IPS-18a (cell line): ENCODE measurements at regions not wholly inside any gene's neighbourhood (a gene's known extent, or its start where the extent isn't known, plus 50 kb on each side); places are given as distances from the start of the nearest gene placed in this dataset.

ENCODE experiments used
- H3K27ac ChIP-seq: one replicate; pipeline ENCODE4 v1.5.1; 2013; ENCODE audit warnings: low read length
- H3K27me3 ChIP-seq: one replicate; pipeline ENCODE4 v1.6.1; 2013; ENCODE audit warnings: mild to moderate bottlenecking, low read length; ENCODE audit not compliant: control insufficient read depth, insufficient read depth
- H3K36me3 ChIP-seq: one replicate; pipeline ENCODE4 v1.6.1; 2013; ENCODE audit warnings: low read depth, low read length; ENCODE audit not compliant: control insufficient read depth
- H3K4me1 ChIP-seq: one replicate; pipeline ENCODE4 v1.6.1; 2013; ENCODE audit warnings: low read depth, low read length; ENCODE audit not compliant: control insufficient read depth
- H3K4me3 ChIP-seq: one replicate; pipeline ENCODE4 v1.5.1; 2013; ENCODE audit warnings: low read length
- H3K9ac ChIP-seq: one replicate; pipeline ENCODE4 v1.6.1; 2013; ENCODE audit warnings: mild to moderate bottlenecking, low read length, moderate library complexity
- H3K9me3 ChIP-seq: one replicate; pipeline ENCODE4 v1.6.1; 2013; ENCODE audit warnings: low read depth, low read length; ENCODE audit not compliant: control insufficient read depth

DNA sequence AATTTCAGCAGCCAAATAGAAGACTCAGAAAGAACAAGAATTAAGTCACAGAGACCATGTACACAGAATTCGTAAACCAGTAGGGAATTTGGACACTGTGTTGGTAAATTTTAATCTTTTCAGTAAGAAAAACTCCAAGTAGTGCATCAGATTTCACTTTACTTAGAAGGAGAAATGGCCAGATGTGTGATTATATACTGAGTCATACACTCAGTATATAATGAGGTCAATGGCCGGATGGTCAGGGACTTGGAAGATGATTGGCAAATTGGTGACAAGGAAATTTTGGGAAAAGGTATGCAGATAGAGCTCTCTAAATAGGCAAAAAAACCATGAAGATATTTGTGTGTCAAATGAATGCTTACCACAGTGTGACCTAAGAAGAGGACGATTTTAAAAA, 399.8 kb upstream of the LRRC7 start:
- Histone ChIP-seq H3K4me1 (no peaks in the 10 kb centered on the region), H3K27ac (no peak overlapping the region), H3K9me3 (peaks cover 9% of the 10 kb centered on the region), H3K9ac (no peak overlapping the region), H3K27me3 (no peaks in the 10 kb centered on the region), H3K36me3 (no peaks in the 10 kb centered on the region), H3K4me3 (no peak overlapping the region)

DNA sequence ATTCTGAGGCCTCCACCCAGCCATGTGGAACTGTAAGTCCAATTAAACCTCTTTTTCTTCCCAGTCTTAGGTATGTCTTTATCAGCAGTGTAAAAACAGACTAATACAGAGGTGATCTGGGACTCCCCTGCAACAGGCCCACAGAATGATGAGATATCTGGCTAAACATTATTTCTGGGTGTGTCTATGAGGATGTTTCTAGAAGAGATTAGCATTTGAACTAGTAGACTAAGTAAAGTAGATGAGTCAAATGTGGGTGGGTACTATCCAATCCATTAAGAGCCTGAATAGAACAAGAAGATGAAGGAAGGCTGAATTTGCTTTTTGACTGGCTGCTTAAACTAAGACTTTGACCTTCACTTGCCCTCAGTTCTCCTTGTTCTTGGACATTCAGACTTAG, 396.5 kb upstream of the LRRC7 start:
- H3K9ac ChIP-seq, result no peak overlapping the region

DNA sequence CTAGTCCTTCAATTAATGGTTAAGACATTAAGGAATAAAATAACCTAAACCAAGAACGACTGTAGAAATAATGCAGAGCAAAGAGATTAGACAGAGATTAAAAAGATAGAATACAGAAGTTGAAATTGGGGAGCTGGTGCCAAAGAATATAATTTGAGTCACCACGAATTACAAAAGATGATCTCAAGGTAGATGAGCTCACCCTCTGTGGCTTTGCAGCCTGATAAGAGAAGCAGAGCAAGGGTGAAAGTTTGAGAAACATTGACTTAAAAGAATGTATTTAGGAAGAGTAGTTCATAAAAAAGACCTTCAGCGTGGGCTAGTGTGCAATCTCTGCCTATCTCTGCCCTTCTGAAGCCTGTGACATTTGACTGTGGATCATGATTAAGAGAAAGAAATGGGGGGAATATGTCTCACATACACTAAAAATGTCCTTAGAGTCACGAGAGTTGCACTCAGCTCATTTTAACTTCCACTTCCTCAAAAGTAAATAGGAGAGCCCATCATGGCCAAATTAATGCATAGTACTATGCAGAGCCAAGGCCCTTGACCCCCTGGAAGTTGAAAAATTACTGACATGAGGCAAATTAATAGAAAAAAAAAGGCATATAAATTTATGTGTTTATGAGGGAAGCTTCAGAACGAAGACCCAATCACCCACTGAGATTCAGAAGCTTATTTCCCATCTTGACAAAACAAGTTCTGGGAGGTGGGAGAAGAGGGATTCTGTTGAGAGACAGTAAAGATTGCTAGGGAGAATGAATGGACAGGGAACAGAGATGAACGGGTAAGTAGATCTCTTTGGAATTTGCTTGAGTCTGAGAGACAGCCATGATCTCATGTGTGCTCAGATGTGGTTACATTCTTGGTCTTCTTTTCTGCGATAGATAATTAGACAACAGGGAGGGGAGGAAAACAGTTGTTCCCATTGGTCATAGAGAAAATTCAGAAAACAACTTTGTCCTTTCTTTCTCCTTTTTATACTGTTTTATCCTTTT, 395.4 kb upstream of the LRRC7 start:
- Histone ChIP-seq H3K27me3 (no peaks in the 10 kb centered on the region), H3K9ac (no peak overlapping the region), H3K36me3 (no peaks in the 10 kb centered on the region), H3K27ac (no peak overlapping the region), H3K4me3 (no peak overlapping the region), H3K4me1 (no peaks in the 10 kb centered on the region), H3K9me3 (peaks cover 9% of the 10 kb centered on the region)

More for the DNA sequence above, 396.5 kb upstream of the LRRC7 start:
- Histone ChIP-seq H3K27me3 (no peaks in the 10 kb centered on the region), H3K4me1 (no peaks in the 10 kb centered on the region), H3K9me3 (peaks cover 9% of the 10 kb centered on the region), H3K36me3 (no peaks in the 10 kb centered on the region), H3K27ac (no peak overlapping the region), H3K4me3 (no peak overlapping the region)

DNA sequence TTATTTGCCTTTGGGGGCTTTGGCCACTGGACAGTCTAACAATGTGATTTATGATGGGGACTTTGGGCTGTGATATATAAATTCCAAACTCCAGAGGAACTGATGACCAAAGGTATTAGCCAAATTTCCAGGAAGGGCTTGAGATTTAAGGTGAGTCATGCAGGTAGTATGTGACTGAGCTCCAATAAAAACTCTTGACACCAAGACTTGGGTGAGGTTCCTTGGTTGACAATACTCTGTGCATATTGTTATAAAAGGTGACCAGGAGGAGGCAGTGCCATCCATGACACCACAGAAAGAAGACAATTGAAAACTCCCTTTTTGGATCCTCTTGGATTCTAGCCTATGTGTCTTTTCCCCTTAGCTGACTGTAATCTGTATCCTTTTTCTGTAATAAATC, 392.7 kb upstream of the LRRC7 start:
- peaks cover 4% of the 10 kb centered on the region for H3K9me3 ChIP-seq
- H3K9ac ChIP-seq, result no peak overlapping the region
- no peaks in the 10 kb centered on the region for H3K36me3 ChIP-seq

DNA sequence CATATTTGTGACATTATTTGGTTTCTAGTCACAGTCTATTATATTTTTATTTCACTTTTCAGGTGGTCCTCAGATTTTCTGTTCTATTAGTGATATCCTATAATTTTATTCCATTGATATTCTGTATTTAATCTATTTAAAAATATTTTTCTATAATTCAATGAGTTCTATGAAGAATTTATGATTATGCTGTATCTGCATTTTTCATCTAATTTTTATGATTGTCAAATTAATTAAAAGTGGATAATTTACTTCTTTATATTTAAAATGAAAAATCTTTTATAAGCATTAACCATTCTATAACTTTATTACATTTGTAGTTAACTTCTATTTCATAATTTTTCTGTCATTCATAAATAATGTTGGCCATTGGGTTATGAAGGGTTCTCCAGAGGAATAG, 387.4 kb upstream of the LRRC7 start:
- no peaks in the 10 kb centered on the region for H3K4me1 ChIP-seq
- no peaks in the 10 kb centered on the region for H3K9me3 ChIP-seq
- no peak overlapping the region for H3K4me3 ChIP-seq
- no peaks in the 10 kb centered on the region for H3K27me3 ChIP-seq
- no peaks in the 10 kb centered on the region for H3K36me3 ChIP-seq
- H3K27ac ChIP-seq, result no peak overlapping the region
- no peak overlapping the region for H3K9ac ChIP-seq

More for the DNA sequence above, 392.7 kb upstream of the LRRC7 start:
- H3K4me3 ChIP-seq, result no peak overlapping the region
- H3K27me3 ChIP-seq, result no peaks in the 10 kb centered on the region
- no peaks in the 10 kb centered on the region for H3K4me1 ChIP-seq
- no peak overlapping the region for H3K27ac ChIP-seq

DNA sequence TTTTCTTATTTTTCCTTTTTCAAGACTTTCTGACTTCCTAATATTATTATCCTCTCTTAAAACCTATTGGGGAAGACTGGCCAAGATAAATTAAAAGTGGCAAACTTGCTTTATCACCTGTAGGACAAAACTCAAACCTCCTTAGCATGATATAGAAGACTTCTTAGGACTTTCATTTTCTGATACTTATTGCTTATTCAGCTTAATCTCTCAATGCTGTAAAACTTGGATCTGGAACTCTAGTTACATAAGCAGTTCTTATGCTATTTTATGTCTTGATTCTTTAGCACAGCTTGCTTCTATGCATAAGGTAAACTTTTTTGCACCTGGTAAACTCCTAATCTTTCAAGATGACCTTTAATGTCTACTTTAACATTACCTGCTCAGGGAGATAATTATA, 382.3 kb upstream of the LRRC7 start:
- Histone ChIP-seq H3K36me3 (no peaks in the 10 kb centered on the region), H3K27me3 (no peaks in the 10 kb centered on the region), H3K4me3 (no peak overlapping the region), H3K27ac (no peak overlapping the region), H3K9ac (no peak overlapping the region), H3K9me3 (no peaks in the 10 kb centered on the region), H3K4me1 (no peaks in the 10 kb centered on the region)

DNA sequence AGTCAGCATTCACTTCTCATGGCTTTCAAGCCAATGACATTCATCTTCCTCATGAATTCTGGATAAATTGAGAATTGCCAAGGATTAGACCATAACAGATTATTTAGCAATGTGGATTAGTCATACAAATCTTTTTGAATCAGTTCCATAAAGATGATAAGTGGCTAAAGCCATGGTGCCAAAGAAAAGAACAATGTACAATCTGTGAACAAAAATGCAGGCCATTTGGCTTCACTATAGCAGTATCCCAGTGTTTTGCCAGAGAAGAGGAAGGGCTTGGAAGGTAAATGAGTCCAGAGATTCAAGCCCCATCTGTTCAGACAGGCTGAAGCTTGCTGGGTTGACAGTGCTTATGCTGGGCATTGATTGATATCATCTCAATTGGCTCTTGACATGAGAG, 376.4 kb upstream of the LRRC7 start:
- no peak overlapping the region for H3K4me3 ChIP-seq
- H3K4me1 ChIP-seq, result no peaks in the 10 kb centered on the region
- H3K27me3 ChIP-seq, result no peaks in the 10 kb centered on the region
- H3K27ac ChIP-seq, result no peak overlapping the region
- H3K36me3 ChIP-seq, result no peaks in the 10 kb centered on the region
- H3K9me3 ChIP-seq, result no peaks in the 10 kb centered on the region
- H3K9ac ChIP-seq, result no peak overlapping the region

DNA sequence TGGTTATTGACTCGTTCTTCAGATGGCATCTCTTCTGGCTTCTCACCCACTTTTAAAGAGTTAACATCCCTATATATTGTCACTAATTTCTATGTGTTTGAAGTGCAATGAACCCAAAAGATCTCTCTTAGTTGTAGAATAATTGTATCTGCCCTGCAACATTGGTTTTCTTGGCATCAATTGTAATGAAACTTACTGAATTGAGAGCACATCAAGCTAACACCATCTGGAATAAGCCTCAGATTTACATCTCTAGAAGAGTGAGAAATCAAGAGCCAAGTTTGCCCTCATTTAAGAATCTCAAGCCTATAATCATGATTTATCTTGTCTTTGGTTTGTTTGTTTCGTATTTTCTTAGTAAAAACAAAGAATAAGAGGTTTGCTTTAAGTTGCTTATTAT, 372.6 kb upstream of the LRRC7 start:
- Histone ChIP-seq H3K27ac (no peak overlapping the region), H3K4me3 (no peak overlapping the region), H3K9ac (no peak overlapping the region), H3K36me3 (no peaks in the 10 kb centered on the region), H3K4me1 (peaks cover 8% of the 10 kb centered on the region), H3K27me3 (no peaks in the 10 kb centered on the region), H3K9me3 (no peaks in the 10 kb centered on the region)

DNA sequence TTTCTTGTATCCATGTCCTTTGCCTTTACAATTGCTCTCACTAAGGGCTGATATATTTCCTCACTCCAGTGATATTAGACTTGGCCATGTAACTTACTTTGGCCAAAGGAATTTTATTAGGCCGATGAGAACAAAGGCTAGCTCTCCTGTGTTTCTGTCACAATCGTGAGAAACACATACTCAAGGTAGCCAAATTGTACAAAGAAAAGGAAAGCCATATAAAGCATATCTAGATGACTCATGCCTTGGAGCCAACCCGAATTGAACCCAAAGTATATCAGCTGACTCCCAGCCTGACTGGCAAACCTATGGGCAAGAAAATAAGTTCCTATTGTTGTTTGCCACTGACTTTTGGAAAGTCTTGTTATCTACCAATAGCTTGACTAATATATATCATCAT, 371.7 kb upstream of the LRRC7 start:
- Histone ChIP-seq H3K4me1 (peaks cover 8% of the 10 kb centered on the region), H3K9ac (no peak overlapping the region), H3K27ac (no peak overlapping the region), H3K27me3 (no peaks in the 10 kb centered on the region), H3K4me3 (no peak overlapping the region), H3K9me3 (no peaks in the 10 kb centered on the region), H3K36me3 (no peaks in the 10 kb centered on the region)

DNA sequence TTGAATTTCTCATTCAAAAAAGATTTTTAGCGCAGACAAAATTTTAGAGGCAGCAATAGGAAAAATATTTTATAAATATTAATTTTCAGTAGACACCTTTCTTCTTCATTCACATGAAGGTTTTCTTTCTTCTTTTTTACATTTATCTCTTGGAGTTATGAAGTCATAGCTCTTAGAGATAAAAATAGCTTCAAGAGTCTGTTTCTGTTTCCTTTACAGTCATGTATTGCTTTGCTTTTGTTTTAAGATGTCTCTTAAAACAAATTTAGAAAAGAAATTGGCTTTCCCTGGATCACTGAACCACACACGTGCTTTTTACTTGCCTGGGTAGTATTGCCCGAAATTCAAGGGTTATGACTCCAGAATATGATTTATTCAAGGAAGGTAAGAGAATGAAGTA, 369.9 kb upstream of the LRRC7 start:
- Histone ChIP-seq H3K9me3 (no peaks in the 10 kb centered on the region), H3K27me3 (no peaks in the 10 kb centered on the region), H3K9ac (no peak overlapping the region), H3K4me3 (no peak overlapping the region), H3K27ac (no peak overlapping the region), H3K4me1 (peaks cover 8% of the 10 kb centered on the region), H3K36me3 (no peaks in the 10 kb centered on the region)

DNA sequence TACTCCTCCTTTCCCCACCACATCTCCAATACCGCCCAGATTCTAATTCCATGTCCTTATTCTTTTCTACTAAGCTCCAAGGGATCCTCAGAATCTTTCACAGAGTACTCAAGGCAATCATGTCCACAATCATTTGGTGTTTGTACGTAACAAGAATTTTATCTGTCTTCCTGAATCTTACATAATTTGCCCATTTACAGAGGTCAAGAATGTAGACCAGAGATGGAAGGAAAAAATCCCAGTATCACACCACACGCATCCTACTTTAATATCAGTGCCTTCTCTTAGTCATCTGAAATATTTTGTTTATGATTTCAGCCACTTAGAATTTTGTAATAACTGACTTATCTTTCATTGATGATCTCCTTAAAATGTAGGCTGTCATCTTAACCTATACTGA, 366.0 kb upstream of the LRRC7 start:
- Histone ChIP-seq H3K4me1 (peaks cover 8% of the 10 kb centered on the region), H3K9me3 (no peaks in the 10 kb centered on the region), H3K36me3 (no peaks in the 10 kb centered on the region), H3K9ac (no peak overlapping the region), H3K27ac (no peak overlapping the region), H3K4me3 (no peak overlapping the region), H3K27me3 (no peaks in the 10 kb centered on the region)

DNA sequence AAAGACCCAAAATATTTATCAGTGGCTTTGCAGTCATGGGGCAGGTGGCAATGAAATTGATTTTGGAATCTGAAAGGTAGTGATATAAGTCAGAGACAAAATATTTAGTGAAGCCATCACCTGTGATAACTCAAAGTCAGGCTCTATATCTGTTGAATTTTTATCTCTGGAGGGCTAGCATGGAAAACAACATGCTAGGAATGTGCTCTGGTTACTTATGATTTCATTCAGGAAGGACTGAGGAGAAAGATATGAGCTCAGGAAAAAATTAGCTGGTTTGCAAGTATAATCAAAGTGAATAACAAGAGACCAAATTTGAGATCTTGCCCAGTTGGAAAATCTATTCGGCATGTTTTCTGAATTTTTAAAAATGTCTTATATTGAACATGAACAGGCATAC, 364.6 kb upstream of the LRRC7 start:
- Histone ChIP-seq H3K36me3 (no peaks in the 10 kb centered on the region), H3K27me3 (no peaks in the 10 kb centered on the region), H3K27ac (no peak overlapping the region), H3K9ac (no peak overlapping the region), H3K4me1 (peaks cover 8% of the 10 kb centered on the region), H3K9me3 (no peaks in the 10 kb centered on the region), H3K4me3 (no peak overlapping the region)
